HG03159 (cell line): ENCODE measurements at regions not wholly inside any gene's neighbourhood (a gene's known extent, or its start where the extent isn't known, plus 50 kb on each side); places are given as distances from the start of the nearest gene placed in this dataset.

Source experiments
- ATAC-seq: cut with Tn5 transposase; IDR thresholded peaks from one replicate; pipeline ENCODE4 v1.9.1; 2021; ENCODE audit warnings: mild to moderate bottlenecking, moderate library complexity; ENCODE audit not compliant: unreplicated experiment

DNA sequence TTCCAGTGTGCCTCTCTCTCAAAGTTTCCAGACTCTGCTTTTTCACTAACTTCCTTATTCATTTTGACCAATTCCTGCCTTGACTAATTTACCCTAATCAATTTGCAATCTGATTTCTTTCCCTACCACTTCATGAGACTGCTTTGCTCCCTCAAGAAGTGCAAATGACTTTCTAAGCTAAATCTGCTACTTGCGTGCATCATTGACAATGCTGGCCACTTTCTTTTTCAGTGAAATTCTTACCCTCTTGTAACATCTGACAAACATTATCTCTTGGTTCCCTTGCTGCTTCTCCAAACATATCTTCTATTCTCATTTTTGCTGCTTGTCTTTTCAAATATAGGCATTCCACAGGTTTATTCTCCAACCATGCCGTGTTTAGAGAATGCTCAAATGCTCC lies 659.9 kb downstream of the USP25 start:
- ATAC-seq: no peak

DNA sequence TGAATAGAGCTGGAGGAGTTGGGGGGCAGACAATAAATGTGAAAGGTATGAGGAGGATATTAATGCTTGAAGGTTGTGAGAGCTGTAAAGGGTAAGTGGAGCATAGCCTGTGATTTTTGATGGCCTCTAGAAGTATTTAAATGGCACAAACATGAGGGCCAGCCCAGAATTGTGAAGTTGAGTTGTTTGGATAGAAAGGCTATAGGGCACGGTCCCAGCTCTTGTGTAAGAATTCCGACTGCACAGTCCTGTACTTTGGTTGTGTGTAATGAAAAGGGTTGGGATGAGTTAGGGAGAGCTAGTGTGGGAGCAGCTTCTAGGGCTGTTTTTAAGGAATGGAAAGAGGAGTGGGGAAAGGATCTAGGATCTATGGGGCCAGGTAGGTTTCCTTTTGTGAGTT lies 665.5 kb downstream of the USP25 start:
- ATAC-seq: no peak

DNA sequence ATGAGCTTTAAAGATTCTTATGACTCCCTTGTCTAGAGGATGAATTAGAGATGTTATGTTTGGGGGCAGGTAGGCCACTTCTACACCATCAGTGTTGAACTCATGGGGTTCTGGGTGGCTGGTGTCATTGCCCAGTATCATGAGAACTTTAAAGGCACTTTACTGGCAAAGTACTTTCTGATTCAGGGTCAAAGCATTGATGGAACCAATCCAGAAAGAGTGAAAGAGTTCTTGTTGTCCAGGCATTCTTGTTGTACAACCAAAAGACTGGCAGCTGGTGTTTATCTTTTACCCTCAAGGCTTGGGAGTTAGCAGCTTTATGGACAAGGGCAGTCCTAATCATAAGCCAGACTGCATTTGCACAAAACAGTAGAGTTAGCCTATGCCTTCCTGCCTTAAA lies 673.0 kb downstream of the USP25 start:
- ATAC-seq: no peak

DNA sequence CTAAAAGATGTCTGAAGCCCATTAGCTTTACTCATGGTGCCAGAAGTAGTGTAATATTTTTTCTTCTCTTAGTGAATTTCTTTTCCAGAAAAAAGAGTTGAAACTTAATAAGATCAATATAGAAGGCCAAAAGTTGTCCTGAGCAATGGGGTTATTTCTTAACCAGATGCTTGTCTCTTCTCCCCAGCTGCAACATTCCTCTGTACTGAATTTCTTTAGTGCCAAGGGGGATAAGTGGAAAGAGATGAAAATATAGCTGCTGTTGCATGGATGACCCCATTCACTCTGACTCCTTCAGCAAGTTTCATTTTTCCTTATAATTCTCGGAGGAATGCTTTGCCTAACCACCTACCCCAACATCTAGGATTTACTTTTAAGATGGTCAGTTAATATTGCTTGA lies 675.0 kb downstream of the USP25 start:
- ATAC-seq: no peak

DNA sequence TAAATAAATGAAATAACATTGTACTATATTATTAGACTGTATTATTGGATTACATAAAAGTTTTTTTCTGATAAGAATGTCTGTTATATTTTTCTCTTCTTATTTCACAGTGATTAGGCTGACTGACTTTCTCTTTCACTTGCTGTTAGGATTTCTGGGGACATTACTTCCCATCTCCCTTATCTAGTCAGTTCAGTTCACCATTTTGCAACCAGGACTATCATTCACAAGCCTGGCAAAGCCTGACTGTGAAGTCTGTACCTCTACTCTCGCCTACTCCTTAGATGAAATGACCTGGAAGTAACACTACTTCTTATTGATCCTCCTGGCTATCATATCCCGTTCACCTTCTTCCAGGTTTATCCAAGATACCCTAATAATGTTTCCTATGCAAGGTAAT lies 676.6 kb downstream of the USP25 start:
- ATAC-seq: no peak

DNA sequence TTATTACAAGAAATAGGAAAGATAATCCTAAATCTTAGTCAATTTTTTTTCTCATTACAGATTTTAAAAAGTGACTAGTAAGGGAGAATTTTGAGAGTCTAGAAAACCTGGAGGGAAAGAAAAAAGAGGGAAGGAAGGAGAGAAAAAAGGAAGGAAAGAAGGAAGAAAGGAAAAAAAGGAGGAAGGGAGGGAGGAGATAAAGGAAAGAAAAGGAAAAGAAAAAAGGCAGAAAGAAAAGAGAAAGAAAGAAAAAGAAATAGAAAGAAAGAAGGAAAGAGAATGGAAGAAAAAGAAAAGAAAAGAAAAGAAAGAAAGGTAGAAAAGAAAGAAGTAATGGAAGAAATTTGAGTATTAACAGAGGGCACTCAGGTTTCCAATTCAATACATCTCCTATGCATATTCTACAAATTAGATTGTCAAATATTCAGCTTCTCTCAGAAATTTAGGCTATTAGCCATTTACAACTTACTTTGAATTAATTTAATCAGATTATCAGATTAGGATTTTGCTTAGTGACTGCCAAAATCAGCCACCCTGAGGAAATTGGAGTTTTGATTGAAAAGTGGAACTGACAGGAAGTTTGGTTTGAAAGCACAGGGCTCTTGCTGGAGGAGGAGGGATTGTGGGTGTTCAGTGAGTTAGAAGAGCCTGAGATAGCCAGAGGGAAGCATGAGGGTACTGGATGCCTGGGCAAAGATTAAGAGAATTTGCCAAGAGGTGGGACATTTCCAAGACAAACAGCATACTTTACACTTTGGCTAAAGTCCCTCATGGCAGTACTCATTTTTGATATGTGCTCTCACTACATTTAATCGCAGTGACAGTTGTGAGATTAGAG lies 677.8 kb downstream of the USP25 start:
- ATAC-seq: no peak

DNA sequence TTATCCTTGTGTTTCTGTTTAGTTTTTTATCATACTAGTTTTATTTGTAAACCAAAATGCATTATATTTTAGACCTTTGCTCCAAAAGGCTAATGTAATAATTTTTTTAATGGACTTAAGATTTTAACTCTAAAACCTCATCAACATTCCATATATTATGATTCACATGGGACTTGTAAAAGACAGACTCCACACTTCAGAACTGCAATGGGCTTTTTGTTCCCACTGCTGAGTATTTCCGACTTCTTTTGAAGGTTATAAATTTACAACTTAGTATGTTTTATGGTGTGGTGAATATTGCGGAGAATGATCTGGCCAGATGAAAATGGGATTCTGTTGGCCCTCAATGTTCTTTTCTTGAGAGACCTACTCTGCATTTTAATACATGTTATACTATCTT lies 678.5 kb downstream of the USP25 start:
- no peak for ATAC-seq

DNA sequence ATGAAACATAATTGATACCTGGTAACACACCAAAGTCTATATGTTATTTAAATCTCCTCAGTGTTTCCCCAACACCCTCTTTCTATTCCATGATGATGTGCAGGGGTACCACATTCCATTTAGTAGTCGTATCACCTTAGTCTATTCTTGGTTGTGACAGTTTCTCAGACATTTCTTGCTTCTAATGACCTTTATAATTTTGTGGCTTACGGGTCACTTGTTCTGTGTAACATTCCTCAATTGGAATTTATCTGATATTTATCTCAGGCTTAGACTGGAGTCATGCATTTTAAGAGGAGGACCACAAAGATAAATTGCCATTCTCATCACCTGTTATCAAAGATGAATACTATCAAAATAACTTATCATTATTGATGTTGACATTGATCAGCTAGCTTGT lies 679.6 kb downstream of the USP25 start:
- no peak for ATAC-seq

DNA sequence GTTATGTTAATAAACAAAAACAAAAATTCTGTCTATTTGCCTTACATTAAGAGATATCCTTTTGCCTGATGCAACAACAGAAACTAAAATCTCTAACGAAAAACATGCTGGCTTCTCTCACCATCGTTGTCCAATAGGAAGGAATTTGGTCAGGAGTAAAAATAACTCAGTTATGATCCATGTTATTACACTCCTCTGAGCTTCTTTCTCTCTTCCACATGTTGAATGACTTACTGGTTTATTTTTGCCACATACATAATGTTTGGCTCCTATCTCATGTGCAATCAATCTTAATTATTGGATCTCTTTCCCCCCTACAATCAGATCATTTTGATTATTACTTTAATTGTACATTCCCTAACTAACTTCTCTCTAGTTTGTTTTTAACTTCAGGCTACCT lies 688.4 kb downstream of the USP25 start:
- no peak for ATAC-seq

DNA sequence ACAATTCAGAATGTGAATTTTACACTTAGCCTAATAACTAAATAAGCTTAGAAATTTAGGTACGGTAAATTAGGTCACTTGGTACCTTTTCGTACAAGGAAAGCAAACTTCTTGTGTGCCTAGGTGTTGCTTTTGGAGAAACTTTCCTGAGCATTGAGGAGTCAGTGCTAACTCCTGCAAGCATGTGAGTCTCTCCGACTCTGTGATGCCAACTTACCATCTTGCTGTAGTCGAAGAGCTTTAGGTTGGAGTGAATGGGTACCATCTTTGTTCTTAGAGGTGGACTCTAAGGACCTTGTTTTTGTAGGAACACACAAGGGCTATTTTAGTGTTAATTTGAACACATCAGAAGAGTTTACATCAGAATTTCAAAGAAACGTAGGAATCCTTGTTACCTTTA lies 688.9 kb downstream of the USP25 start:
- no peak for ATAC-seq

DNA sequence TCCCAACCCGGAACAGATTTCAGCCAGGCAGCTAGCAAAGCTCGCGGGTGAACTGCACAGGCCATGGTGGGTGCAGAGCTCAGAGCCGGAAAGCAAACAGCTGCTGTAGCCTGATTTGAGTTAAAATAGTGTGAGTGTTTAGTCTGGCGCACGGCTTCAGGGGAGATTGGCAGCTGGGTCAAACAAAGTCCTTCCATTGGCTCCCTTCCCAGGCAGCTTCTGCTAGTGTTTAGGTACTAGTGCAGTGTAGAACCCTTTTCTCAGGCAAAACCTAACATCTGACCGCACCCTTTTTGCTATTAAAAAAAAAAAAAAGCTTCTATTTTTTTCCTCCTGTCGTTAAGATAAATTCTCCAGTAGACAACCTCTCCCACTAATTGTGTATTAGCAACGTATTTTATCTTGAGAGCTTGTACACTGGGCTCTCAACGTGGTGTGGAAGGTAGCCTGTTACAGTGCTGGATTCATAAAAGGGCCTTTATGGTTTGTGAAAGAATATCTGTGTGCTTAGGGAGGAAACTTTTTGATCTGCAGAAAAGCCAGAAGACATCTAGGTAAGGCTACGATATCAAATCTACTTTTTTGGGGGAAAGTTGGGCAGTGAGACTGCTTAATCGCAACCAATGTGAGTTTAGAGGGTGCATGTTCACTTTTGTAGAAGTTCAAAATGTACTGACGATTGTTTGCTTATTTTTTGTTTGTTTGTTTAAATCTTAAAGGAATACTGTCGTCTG lies 689.6 kb downstream of the USP25 start:
- ATAC-seq: no peak

DNA sequence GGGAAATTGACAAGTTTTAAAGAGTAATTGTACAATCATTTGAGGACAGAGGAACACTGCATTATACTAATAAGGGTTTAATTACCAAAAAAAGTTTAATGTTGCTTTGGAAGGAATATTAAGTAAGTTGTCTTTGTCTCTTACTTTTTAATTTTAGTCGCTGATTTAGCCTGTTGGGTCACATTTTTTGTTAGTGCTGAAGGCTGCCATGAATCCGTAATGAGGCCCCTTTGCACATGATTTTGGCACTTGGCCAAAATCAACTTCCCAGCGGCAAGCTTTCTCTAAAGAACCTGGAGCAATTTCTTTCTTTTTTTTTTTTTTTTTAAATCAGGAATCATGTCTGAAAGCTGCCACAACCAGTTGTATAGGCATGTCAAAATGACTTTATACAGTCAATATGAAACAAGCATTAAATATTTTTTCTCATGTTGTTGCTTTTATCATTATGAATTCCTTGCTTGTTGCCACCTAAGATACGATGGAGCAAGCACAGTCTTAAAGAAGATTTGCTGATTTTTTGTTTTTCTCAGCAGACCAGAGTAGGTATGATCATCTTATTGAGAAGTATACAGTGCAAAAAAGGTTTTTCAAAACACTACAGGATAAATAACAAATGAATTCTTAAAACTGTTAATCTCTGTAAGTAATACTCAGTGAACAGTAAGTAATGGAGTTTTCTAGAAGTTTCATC lies 690.4 kb downstream of the USP25 start:
- no peak for ATAC-seq

DNA sequence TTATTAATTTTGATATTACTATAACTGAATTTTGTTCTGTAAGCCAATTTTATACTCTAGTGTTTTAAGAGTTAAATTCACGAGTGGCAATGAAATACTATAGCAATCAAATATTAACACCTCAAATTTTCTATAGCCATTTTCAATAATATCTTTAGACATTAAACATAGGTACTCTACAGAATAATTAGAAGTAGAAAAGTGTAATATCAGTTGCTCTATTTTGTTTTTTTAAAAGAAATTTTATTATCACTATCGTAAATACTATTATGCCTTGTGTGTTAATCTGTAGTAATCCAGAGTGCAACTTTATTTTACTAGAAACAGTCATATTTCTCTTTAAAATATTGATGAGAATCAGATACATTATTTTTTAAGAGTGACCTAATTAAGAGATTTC lies 691.2 kb downstream of the USP25 start:
- ATAC-seq: no peak

DNA sequence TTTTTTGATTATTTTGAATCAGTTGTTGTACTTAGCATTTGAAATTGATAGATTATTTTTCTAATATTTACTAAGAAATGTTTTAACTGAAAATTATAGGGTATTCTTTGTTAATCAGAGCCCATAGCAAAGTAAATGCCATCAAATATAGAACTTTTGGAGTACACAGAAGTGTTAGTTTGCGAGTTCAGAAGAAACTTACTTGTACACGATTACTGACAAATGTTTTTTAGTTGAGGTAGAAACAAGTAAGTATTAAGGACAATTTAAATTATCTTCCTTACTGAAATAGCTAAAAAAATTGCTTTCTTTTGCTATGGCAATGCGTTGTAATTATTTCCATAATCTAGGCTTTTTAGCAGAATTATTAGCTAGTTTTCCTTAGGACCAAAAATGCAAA lies 692.2 kb downstream of the USP25 start:
- no peak for ATAC-seq

DNA sequence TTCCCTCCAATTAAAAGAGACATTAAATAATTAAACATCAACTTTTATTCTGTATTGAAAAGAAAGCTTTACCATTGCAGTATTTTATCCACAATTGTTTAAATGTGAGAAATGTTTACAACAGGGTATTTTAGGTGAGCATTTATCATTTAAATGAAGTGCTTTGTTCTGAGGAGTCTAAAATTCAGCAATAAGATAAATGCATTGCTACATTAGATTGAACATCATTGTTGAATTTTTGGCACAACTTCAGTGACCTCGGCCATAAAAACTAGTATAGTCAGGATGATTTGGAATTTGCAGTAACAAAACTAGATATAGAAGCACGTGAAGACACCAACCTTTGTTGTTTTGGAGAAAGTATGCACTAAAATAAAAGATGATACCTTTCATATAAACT lies 692.9 kb downstream of the USP25 start:
- no peak for ATAC-seq

DNA sequence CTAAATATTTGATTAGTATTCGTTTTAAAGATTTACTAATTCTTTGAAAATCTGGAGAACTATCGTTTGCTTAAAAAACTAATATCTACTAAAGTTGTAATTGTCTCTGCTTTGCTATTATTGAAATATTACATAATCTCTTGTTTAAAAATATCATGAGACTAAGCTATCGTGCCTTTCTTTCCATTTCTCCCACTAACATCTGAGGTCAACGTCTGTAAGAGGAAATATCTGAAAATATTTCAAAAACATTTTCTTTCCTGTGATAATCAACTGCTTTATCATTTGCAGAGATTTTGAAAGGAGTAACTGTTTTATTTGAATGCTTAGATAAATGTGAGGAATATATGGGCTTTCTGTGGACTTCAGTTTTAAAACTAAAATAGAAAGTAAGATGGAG lies 694.1 kb downstream of the USP25 start:
- ATAC-seq: no peak

DNA sequence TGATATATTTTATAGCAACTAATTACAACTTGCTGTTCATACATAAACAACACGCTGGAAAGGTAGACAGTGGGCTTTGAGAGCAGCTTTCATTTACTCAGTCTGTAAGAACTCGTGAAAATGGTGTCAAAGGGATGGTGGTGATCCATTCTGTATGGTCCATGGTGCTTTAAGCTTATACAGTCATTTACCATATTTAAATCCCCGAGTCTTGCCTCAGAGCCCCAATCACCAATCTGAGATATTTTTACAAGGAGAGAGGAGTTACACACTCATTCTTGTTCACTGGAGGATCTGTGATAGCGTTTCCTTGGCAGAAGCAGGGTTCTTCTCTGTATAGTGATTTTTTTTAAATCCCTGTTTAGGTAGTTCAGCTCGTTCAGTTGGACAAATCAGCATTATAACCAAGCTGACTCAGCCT lies 694.6 kb downstream of the USP25 start:
- no peak for ATAC-seq

DNA sequence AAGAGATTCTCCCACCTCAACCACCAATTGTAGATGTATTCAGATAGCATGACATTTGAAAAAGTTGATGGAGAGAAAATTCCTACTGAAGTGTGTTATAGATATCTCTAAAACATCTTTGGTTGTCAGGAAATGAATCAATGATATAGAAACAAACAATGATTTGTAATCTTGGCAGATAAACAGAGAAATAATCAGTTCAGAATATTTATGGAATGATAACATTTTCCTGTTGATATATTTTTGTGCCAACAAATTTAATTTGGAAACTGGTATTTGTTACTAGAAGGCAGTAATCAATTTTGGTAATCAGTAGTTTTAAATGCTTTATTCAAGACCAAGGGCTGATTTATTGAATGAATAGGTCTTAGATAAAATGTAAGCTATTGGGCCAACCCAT lies 695.6 kb downstream of the USP25 start:
- ATAC-seq: no peak

DNA sequence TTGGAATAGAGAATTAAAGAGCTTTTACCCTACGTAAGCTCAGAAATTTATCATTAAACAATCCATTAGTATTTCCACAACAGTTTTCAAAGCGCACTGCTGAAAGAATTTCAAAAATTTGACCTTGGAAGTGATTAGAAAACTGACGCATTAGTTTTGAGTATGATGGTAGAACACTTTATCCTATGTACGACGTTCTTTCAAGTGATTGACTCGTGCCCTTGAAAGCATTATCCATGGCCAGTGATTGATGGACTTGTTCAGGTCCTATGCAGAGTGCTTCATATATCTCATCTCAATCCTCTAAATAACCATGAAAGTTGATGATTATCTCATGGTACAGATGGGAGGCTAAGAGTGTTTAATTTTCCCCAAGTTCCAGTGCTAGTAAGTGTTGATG lies 697.2 kb downstream of the USP25 start:
- no peak for ATAC-seq

DNA sequence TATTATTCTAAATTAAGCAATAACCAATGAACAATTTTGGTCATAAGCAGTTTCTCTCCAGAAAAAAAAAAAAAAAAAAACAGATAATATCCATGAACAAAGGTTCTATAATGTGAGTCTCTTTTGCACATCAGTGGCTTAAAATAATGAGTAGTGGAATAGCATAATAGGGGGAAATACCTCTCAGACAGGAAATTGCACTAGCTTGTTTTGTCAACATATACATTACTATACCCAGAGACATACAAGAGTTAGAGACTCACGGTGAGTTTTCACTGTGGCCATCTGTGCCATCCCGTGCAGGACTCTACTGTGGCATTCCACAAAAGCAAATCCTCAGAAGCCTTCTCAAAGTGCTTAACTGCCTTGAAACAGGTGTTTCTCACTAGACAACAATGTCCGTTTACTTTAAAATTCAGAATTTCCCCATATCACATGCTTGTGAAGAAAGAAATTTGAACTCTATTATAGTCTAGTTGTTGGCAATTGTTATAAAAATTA lies 697.9 kb downstream of the USP25 start:
- ATAC-seq: no peak

DNA sequence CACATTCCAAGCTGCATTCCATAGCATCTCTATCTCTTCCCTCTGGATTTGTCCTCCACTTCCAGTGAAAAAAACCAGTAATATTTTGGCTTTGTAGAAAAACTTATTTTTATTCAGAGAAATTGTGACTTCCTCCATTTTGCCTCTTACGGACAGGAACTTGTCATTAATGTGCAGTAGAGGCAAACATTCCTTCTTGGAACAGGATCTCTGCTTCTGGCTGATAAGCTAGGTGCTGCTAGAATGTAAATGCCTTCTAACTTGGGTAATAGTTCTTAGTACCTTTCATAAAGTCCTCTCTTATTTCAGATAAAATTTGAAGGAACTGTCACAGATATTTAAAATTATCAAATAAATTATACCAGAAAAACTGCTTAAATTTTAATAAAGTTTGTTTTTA lies 707.8 kb downstream of the USP25 start:
- no peak for ATAC-seq

DNA sequence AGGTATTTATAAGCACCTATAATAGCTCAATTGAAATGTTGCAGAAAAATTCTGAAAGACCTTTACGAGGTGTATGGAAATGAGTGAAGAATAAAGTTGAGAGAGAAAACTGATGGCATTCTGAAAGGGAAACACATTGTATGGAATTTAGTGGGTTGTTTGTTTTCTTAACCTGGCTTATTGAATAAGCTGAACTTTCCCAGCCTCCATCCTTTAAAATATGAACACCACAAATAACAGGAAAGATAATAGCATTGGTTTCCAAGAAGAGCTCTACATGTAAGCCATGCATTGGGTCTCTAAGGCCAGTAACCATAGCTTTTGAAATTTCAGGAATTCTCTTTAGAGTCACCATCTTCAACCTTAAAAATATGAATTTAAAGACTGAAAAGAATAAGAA lies 709.0 kb downstream of the USP25 start:
- ATAC-seq: no peak
